ENCODE measurements at regions not wholly inside any gene's neighbourhood (a gene's known extent, or its start where the extent isn't known, plus 50 kb on each side); places are given as distances from the start of the nearest gene placed in this dataset.

DNA sequence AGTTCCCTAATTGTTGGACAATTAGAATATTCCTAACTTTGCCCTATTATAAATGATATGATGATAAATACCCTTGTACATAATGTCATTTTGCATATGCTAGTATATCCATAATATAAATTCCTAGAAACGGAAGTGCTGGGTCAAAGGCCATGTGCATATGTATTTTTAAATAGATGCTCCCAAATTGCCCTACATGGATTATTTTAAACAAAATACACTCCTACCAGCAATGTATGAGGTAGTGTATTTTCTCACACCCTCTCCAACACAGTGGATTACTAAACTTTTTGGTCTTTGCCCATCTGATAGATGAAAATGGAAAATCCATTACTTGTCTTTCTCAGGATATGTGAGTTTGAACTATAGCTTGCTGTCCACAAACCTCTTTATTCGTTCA lies 385.1 kb upstream of the JARID2 start:
- Histone ChIP-seq H3K9ac (ENCODE audit: insufficient read depth, low read length) (no peak overlapping the region), H3K4me1 (ENCODE audit: control insufficient read depth, extremely low read depth, insufficient read depth, low read length) (no peaks in the 10 kb centered on the region), H3K4me2 (ENCODE audit: extremely low read depth, insufficient read depth, low read length) (no peak overlapping the region), H4K20me1 (ENCODE audit: control insufficient read depth, extremely low read depth, insufficient read depth, low read length) (no peaks in the 10 kb centered on the region), H3K27me3 (ENCODE audit: control insufficient read depth, insufficient read depth, low read length) (no peaks in the 10 kb centered on the region), H3K27ac (ENCODE audit: insufficient read depth, low read length) (no peak overlapping the region), H3K36me3 (ENCODE audit: control insufficient read depth, insufficient read depth, low read length) (no peaks in the 10 kb centered on the region), H3K9me3 (ENCODE audit: control insufficient read depth, insufficient read depth, low read depth, low read length) (no peaks in the 10 kb centered on the region), H3K79me2 (ENCODE audit: control insufficient read depth, insufficient read depth, low read length) (no peaks in the 10 kb centered on the region), H2AFZ (ENCODE audit: low read length) (no peak overlapping the region), H3K4me3 (replicated peaks in 1 of 4; ENCODE audit: control extremely low read depth in 1 of 4, insufficient read depth in 1 of 4, low read depth in 3 of 4, low read length in 4 of 4) (no peak overlapping the region)
- TF ChIP-seq CTCF (conservative IDR thresholded peaks at IDR 0.05 in 1 of 2, IDR thresholded peaks at IDR 0.05 in 1 of 2; ENCODE audit: low read depth in 1 of 2, low read length in 2 of 2) (no peak), EZH2 (IDR thresholded peaks at IDR 0.05; ENCODE audit: low read length, missing control alignments) (no peak)
- no peak for DNase-seq (ENCODE audit: low read depth in 2 of 2)

- no peaks in the 10 kb centered on the region for H3K4me1 ChIP-seq (ENCODE audit: control insufficient read depth, extremely low read depth, insufficient read depth, low read length)
- no peaks in the 10 kb centered on the region for H4K20me1 ChIP-seq (ENCODE audit: control insufficient read depth, extremely low read depth, insufficient read depth, low read length)
- H3K9ac ChIP-seq (ENCODE audit: insufficient read depth, low read length) = no peak overlapping the region
- no peaks in the 10 kb centered on the region for H3K79me2 ChIP-seq (ENCODE audit: control insufficient read depth, insufficient read depth, low read length)
- no peak for TF ChIP-seq EZH2 (IDR thresholded peaks at IDR 0.05; ENCODE audit: low read length, missing control alignments)
- TF ChIP-seq CTCF (conservative IDR thresholded peaks at IDR 0.05 in 1 of 2, IDR thresholded peaks at IDR 0.05 in 1 of 2; ENCODE audit: low read depth in 1 of 2, low read length in 2 of 2) = no peak
- no peak overlapping the region for H3K4me2 ChIP-seq (ENCODE audit: extremely low read depth, insufficient read depth, low read length)
- no peaks in the 10 kb centered on the region for H3K27me3 ChIP-seq (ENCODE audit: control insufficient read depth, insufficient read depth, low read length)
- H3K4me3 ChIP-seq (replicated peaks in 1 of 4; ENCODE audit: control extremely low read depth in 1 of 4, insufficient read depth in 1 of 4, low read depth in 3 of 4, low read length in 4 of 4) = no peak overlapping the region
- no peak overlapping the region for H2AFZ ChIP-seq (ENCODE audit: low read length)
- H3K27ac ChIP-seq (ENCODE audit: insufficient read depth, low read length) = no peak overlapping the region
- H3K36me3 ChIP-seq (ENCODE audit: control insufficient read depth, insufficient read depth, low read length) = no peaks in the 10 kb centered on the region
- DNase-seq (ENCODE audit: low read depth in 2 of 2) = no peak
- no peaks in the 10 kb centered on the region for H3K9me3 ChIP-seq (ENCODE audit: control insufficient read depth, insufficient read depth, low read depth, low read length)
Observed at GRCh38 chr6:14861491-14861943, 384.4 kb upstream of the JARID2 start.

- H3K36me3 ChIP-seq (ENCODE audit: control insufficient read depth, insufficient read depth, low read length) = no peaks in the 10 kb centered on the region
Observed at GRCh38 chr6:14862845-14863244, 383.0 kb upstream of the JARID2 start.

More at GRCh38 chr6:14862845-14863244, 383.0 kb upstream of the JARID2 start:
- H3K27ac ChIP-seq (ENCODE audit: insufficient read depth, low read length) = no peak overlapping the region
- H3K27me3 ChIP-seq (ENCODE audit: control insufficient read depth, insufficient read depth, low read length) = no peaks in the 10 kb centered on the region
- no peak overlapping the region for H3K4me2 ChIP-seq (ENCODE audit: extremely low read depth, insufficient read depth, low read length)
- no peak overlapping the region for H3K4me3 ChIP-seq (replicated peaks in 1 of 4; ENCODE audit: control extremely low read depth in 1 of 4, insufficient read depth in 1 of 4, low read depth in 3 of 4, low read length in 4 of 4)
- H3K9me3 ChIP-seq (ENCODE audit: control insufficient read depth, insufficient read depth, low read depth, low read length) = no peaks in the 10 kb centered on the region
- H2AFZ ChIP-seq (ENCODE audit: low read length) = no peak overlapping the region
- no peak for DNase-seq (ENCODE audit: low read depth in 2 of 2)
- H3K4me1 ChIP-seq (ENCODE audit: control insufficient read depth, extremely low read depth, insufficient read depth, low read length) = no peaks in the 10 kb centered on the region
- no peaks in the 10 kb centered on the region for H3K79me2 ChIP-seq (ENCODE audit: control insufficient read depth, insufficient read depth, low read length)
- TF ChIP-seq CTCF (conservative IDR thresholded peaks at IDR 0.05 in 1 of 2, IDR thresholded peaks at IDR 0.05 in 1 of 2; ENCODE audit: low read depth in 1 of 2, low read length in 2 of 2) (no peak), EZH2 (IDR thresholded peaks at IDR 0.05; ENCODE audit: low read length, missing control alignments) (no peak)
- no peaks in the 10 kb centered on the region for H4K20me1 ChIP-seq (ENCODE audit: control insufficient read depth, extremely low read depth, insufficient read depth, low read length)
- no peak overlapping the region for H3K9ac ChIP-seq (ENCODE audit: insufficient read depth, low read length)
